Neural progenitor cell (in vitro differentiated cells): ENCODE measurements at regions not wholly inside any gene's neighbourhood (a gene's known extent, or its start where the extent isn't known, plus 50 kb on each side); places are given as distances from the start of the nearest gene placed in this dataset.
"Not testable (repeated sequence)": the region's sequence is repeated elsewhere in the genome, so short reads cannot be mapped to it uniquely, and the experiment has no call there.

ENCODE experiments used
- CTCF ChIP-seq: fragments of 200-600 bp; sonication (generic); IDR thresholded peaks from 2 replicates; pipeline ENCODE4 v1.5.1; 2017; ENCODE audit warnings: antibody characterized with exemption, mild to moderate bottlenecking
- EZH2phosphoT487 ChIP-seq: fragments of 200-600 bp; sonication (generic); IDR thresholded peaks from 2 replicates; pipeline ENCODE4 v1.6.1; 2017; ENCODE audit warnings: antibody characterized with exemption

GRCh38 chr13:58714016-58714415, 1082.5 kb downstream of the PCDH17 start:
- not testable (repeated sequence) for TF ChIP-seq EZH2phosphoT487, CTCF
